GM19351 (cell line): ENCODE measurements at regions not wholly inside any gene's neighbourhood (a gene's known extent, or its start where the extent isn't known, plus 50 kb on each side); places are given as distances from the start of the nearest gene placed in this dataset.
"Not testable (repeated sequence)": the region's sequence is repeated elsewhere in the genome, so short reads cannot be mapped to it uniquely, and the experiment has no call there.

Experiments used
- ATAC-seq: cut with Tn5 transposase; IDR thresholded peaks from one replicate; pipeline ENCODE4 v1.9.1; 2021; ENCODE audit warnings: mild to moderate bottlenecking, moderate library complexity; ENCODE audit not compliant: unreplicated experiment

- ATAC-seq, result not testable (repeated sequence)
These were observed 49.9 kb upstream of the MSMB start for GRCh38 chr10:46095943-46096342.

GRCh38 chr10:46096446-46096845, 50.4 kb upstream of the MSMB start:
- no peak for ATAC-seq

- ATAC-seq, result no peak
These were observed 51.0 kb upstream of the MSMB start for GRCh38 chr10:46096909-46097575.

- no peak for ATAC-seq
These were observed 51.7 kb upstream of the MSMB start for GRCh38 chr10:46097576-46098317.

- ATAC-seq, result no peak
These were observed 52.3 kb upstream of the MSMB start for GRCh38 chr10:46098386-46098785.

- ATAC-seq, result not testable (repeated sequence)
These were observed 52.9 kb upstream of the MSMB start for GRCh38 chr10:46098925-46099324.

- ATAC-seq, result no peak
These were observed 58.1 kb upstream of the MSMB start for GRCh38 chr10:46104071-46104585.

- ATAC-seq, result not testable (repeated sequence)
These were observed 59.3 kb upstream of the MSMB start for GRCh38 chr10:46105416-46105815.

GRCh38 chr10:46105856-46106409, 59.9 kb upstream of the MSMB start:
- peak; percentile 15 for ATAC-seq

- ATAC-seq, result peak; percentile 92
These were observed 60.6 kb upstream of the MSMB start for GRCh38 chr10:46106410-46107255.

GRCh38 chr10:46108158-46108499, 62.1 kb upstream of the MSMB start:
- ATAC-seq, result not testable (repeated sequence)

GRCh38 chr10:46154271-46154670, 108.2 kb upstream of the MSMB start:
- ATAC-seq, result not testable (repeated sequence)

GRCh38 chr10:46154683-46155082, 108.6 kb upstream of the MSMB start:
- not testable (repeated sequence) for ATAC-seq

GRCh38 chr10:46156866-46157265, 110.8 kb upstream of the MSMB start:
- ATAC-seq, result not testable (repeated sequence)

GRCh38 chr10:46169736-46170135, 117.1 kb upstream of the ANTXRL start:
- no peak for ATAC-seq

- ATAC-seq, result no peak
These were observed 116.0 kb upstream of the ANTXRL start for GRCh38 chr10:46170789-46171188.

- ATAC-seq, result no peak
These were observed 115.1 kb upstream of the ANTXRL start for GRCh38 chr10:46171661-46172060.

GRCh38 chr10:46175296-46175695, 111.5 kb upstream of the ANTXRL start:
- ATAC-seq, result no peak

- no peak for ATAC-seq
These were observed 111.0 kb upstream of the ANTXRL start for GRCh38 chr10:46175831-46176230.

GRCh38 chr10:46187431-46187830, 99.4 kb upstream of the ANTXRL start:
- ATAC-seq, result not testable (repeated sequence)

- no peak for ATAC-seq
These were observed 89.7 kb upstream of the ANTXRL start for GRCh38 chr10:46197050-46197449.
